OCI-LY3 (cell line): ENCODE measurements at regions not wholly inside any gene's neighbourhood (a gene's known extent, or its start where the extent isn't known, plus 50 kb on each side); places are given as distances from the start of the nearest gene placed in this dataset.

ENCODE experiments used
- H2AFZ ChIP-seq: fragments of 200-600, 300-600 bp; shearing (Covaris generic); 2 replicates; pipeline ENCODE4 v1.6.0; 2014; ENCODE audit warnings: antibody characterized with exemption, low read depth, low read length
- H3K27ac ChIP-seq: fragments of 200-600, 300-600 bp; sonication (generic); 2 replicates; pipeline ENCODE4 v1.5.1; 2014; ENCODE audit warnings: mild to moderate bottlenecking, low read length, moderate library complexity, mixed read lengths
- H3K27me3 ChIP-seq: fragments of 200-600, 300-600 bp; sonication (generic); 2 replicates; pipeline ENCODE4 v1.6.1; 2014; ENCODE audit warnings: low read depth, low read length, mixed read lengths
- H3K36me3 ChIP-seq: fragments of 200-600, 300-600 bp; sonication (generic); replicated peaks from 2 replicates; pipeline ENCODE3; 2014; ENCODE audit warnings: low read depth, low read length, mixed read lengths
- H3K4me1 ChIP-seq: fragments of 300-600, 200-600 bp; sonication (generic); 2 replicates; pipeline ENCODE4 v1.6.1; 2014; ENCODE audit warnings: low read length, mixed read lengths
- H3K4me2 ChIP-seq: fragments of 200-600, 300-600 bp; sonication (generic); 2 replicates; pipeline ENCODE4 v1.6.1; 2014; ENCODE audit warnings: low read length, mixed read lengths
- H3K4me3 ChIP-seq: fragments of 300-600, 200-600 bp; sonication (generic); 2 replicates; pipeline ENCODE4 v1.5.1; 2014; ENCODE audit warnings: antibody characterized with exemption, mild to moderate bottlenecking, low read length, moderate library complexity
- H3K79me2 ChIP-seq: fragments of 300-600, 200-600 bp; shearing (Covaris generic); 2 replicates; pipeline ENCODE4 v1.6.1; 2014; ENCODE audit warnings: mild to moderate bottlenecking, low read length, mixed read lengths
- H3K9ac ChIP-seq: fragments of 300-600, 200-600 bp; shearing (Covaris generic); 2 replicates; pipeline ENCODE4 v1.6.0; 2014; ENCODE audit warnings: mild to moderate bottlenecking, low read length, moderate library complexity
- H3K9me3 ChIP-seq: fragments of 200-600, 300-600 bp; shearing (Covaris generic); 2 replicates; pipeline ENCODE4 v1.6.1; 2014; ENCODE audit warnings: low read length, mixed read lengths; ENCODE audit not compliant: insufficient read depth
- H4K20me1 ChIP-seq: fragments of 200-600, 300-600 bp; sonication (generic); 2 replicates; pipeline ENCODE4 v1.6.1; 2016; ENCODE audit warnings: low read length, mixed read lengths; ENCODE audit not compliant: insufficient read depth
- CTCF ChIP-seq: fragments of 200-600, 300-600 bp; sonication (generic); IDR thresholded peaks from 2 replicates; pipeline ENCODE4 v1.5.1; 2014; ENCODE audit warnings: antibody characterized with exemption, low read length, low read depth
- EZH2phosphoT487 ChIP-seq: fragments of 200-600 bp; shearing (Covaris generic); IDR thresholded peaks from 2 replicates; pipeline ENCODE4 v1.6.1; 2018; ENCODE audit warnings: antibody characterized with exemption, mixed run types, low read depth

GRCh38 chr4:111780965-111781364, 364.3 kb upstream of the FAM241A start:
- H3K27me3 ChIP-seq, result no peaks in the 10 kb centered on the region
- TF ChIP-seq EZH2phosphoT487, result no peak
- no peak for TF ChIP-seq CTCF
- H3K9me3 ChIP-seq, result no peaks in the 10 kb centered on the region
- H2AFZ ChIP-seq, result no peak overlapping the region
- H3K4me3 ChIP-seq, result no peak overlapping the region
- no peaks in the 10 kb centered on the region for H3K4me1 ChIP-seq
- no peak overlapping the region for H3K4me2 ChIP-seq
- H3K9ac ChIP-seq, result no peak overlapping the region
- no peaks in the 10 kb centered on the region for H3K36me3 ChIP-seq
- no peak overlapping the region for H3K27ac ChIP-seq
- no peaks in the 10 kb centered on the region for H4K20me1 ChIP-seq
- no peaks in the 10 kb centered on the region for H3K79me2 ChIP-seq

GRCh38 chr4:111781611-111782010, 363.6 kb upstream of the FAM241A start:
- no peaks in the 10 kb centered on the region for H3K79me2 ChIP-seq
- H3K9me3 ChIP-seq, result no peaks in the 10 kb centered on the region
- TF ChIP-seq CTCF, result no peak
- TF ChIP-seq EZH2phosphoT487, result no peak
- H3K9ac ChIP-seq, result no peak overlapping the region
- no peaks in the 10 kb centered on the region for H3K36me3 ChIP-seq
- H3K4me1 ChIP-seq, result no peaks in the 10 kb centered on the region
- no peak overlapping the region for H2AFZ ChIP-seq
- H3K4me3 ChIP-seq, result no peak overlapping the region
- no peak overlapping the region for H3K4me2 ChIP-seq
- H3K27ac ChIP-seq, result no peak overlapping the region
- H4K20me1 ChIP-seq, result no peaks in the 10 kb centered on the region
- no peaks in the 10 kb centered on the region for H3K27me3 ChIP-seq

GRCh38 chr4:111788099-111788498, 357.2 kb upstream of the FAM241A start:
- H3K36me3 ChIP-seq, result no peaks in the 10 kb centered on the region

GRCh38 chr4:111789901-111790640, 355.2 kb upstream of the FAM241A start:
- Histone ChIP-seq H3K9ac (no peak overlapping the region), H3K27me3 (no peaks in the 10 kb centered on the region), H4K20me1 (no peaks in the 10 kb centered on the region), H3K9me3 (no peaks in the 10 kb centered on the region), H3K79me2 (no peaks in the 10 kb centered on the region), H3K4me2 (no peak overlapping the region), H3K4me1 (no peaks in the 10 kb centered on the region), H3K4me3 (no peak overlapping the region), H3K27ac (no peak overlapping the region), H3K36me3 (no peaks in the 10 kb centered on the region), H2AFZ (no peak overlapping the region)
- TF ChIP-seq CTCF (no peak), EZH2phosphoT487 (no peak)

More at GRCh38 chr4:111788099-111788498, 357.2 kb upstream of the FAM241A start:
- no peak overlapping the region for H2AFZ ChIP-seq
- no peak overlapping the region for H3K27ac ChIP-seq
- no peaks in the 10 kb centered on the region for H3K4me1 ChIP-seq
- H4K20me1 ChIP-seq, result no peaks in the 10 kb centered on the region
- H3K9me3 ChIP-seq, result no peaks in the 10 kb centered on the region
- H3K4me2 ChIP-seq, result no peak overlapping the region
- H3K27me3 ChIP-seq, result no peaks in the 10 kb centered on the region
- TF ChIP-seq EZH2phosphoT487, result no peak
- no peak for TF ChIP-seq CTCF
- no peaks in the 10 kb centered on the region for H3K79me2 ChIP-seq
- no peak overlapping the region for H3K9ac ChIP-seq
- no peak overlapping the region for H3K4me3 ChIP-seq
